Globus pallidus (tissue), 1 donor: ENCODE measurements at regions not wholly inside any gene's neighbourhood (a gene's known extent, or its start where the extent isn't known, plus 50 kb on each side); places are given as distances from the start of the nearest gene placed in this dataset.
"Not testable (repeated sequence)": the region's sequence is repeated elsewhere in the genome, so short reads cannot be mapped to it uniquely, and the experiment has no call there.

Experiments
- DNase-seq: peaks from one replicate; pipeline ENCODE4 v3.0.0-alpha.2; 2015; ENCODE audit warnings: low spot score

- no peak for DNase-seq
Measured at GRCh38 chr12:17215759-17216570, 610.0 kb upstream of the LMO3 start.

- no peak for DNase-seq
Measured at GRCh38 chr12:17214929-17215328, 609.0 kb upstream of the LMO3 start.

DNA sequence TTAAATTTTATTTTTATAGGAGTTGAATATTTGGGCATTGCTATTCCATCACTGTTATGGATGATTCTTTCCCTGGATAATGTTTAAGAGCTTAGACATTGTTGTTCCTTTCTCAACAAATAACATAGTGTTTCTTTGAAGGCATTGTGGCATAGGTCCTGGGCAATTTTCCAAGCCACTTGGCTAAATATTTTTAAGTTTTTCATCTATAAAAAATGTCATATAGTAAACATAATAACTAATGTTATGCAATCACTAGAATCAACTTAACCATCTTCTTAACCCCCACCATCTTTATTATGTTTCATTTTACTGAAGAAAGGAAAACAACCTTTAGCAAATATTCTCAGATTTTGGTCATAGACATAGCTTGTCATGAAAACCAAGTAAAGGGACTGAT, 600.6 kb upstream of the LMO3 start:
- no peak for DNase-seq

- DNase-seq = no peak
Measured at GRCh38 chr12:17204289-17205054, 598.5 kb upstream of the LMO3 start.

- no peak for DNase-seq
Measured at GRCh38 chr12:17203497-17203896, 597.5 kb upstream of the LMO3 start.

DNA sequence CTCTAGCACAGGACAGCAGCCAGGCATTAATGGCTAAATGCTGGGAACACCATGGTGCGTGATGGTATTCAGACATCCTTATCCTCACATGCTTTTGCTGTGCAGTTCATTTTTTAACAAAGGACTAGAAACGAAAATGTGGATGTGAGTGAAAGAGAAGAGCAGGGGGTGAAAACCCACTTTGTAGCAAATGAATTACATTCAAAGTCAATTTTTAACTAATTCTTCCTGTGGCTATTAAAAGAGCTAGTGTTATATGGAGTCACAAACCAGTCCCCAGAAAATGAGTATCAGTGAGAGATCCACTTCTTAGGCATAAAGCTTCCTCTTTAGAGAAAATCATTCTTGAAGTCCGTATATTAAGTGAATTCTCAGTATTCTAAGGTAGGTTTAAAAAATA, 592.0 kb upstream of the LMO3 start:
- DNase-seq = no peak

DNA sequence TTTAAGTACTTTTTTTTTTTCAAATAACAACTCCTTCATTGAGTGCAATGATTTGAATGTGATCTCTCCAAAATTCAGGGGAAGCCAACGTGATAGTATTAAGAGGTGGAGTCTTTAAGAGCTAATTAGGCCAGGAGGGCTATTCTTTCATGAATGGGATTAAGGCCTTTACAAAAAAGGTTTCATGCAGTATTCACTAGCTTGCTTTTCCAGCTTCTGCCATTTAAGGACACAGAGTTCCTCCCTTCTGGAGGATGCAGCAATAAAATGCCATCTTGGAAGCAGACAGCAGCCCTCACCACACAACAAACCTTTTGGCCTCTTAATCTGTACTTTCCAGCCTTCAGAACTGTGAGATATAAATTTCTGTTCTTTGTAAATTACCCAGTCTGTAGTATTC, 586.8 kb upstream of the LMO3 start:
- DNase-seq = no peak

DNA sequence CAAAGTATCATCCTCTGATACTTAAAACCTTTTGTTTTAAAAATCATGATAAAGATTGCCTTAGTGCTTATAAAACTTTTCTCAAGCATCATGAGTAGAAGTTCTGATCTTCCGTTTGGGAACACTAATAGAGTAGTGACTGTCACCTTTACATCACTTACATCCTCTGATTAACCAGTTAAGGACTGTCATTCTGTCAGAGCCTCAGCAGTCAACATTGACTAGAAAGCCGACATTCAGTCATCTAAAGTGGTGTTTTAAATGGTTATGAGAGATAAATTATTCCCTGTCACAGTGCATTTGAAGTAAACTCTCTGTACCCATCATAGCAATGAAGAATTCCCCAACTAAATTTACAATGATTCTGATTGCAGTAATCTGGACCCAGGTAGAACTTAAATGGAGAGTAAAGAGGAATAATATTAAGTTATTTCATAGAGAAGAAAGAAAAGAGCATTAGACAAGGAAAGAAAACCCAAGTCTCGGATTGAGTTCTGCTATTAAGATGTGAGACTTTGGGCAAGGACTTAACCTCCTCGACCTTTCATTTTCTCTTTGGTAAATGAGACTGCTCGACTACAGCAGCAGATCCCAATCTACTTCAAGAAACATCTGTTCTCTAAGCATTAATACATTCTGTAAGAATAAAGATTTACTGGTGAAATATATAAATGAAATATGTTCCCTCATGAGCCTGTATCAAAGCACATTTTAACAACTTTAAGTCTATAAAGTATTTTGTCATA, 563.9 kb upstream of the LMO3 start:
- DNase-seq = no peak

DNA sequence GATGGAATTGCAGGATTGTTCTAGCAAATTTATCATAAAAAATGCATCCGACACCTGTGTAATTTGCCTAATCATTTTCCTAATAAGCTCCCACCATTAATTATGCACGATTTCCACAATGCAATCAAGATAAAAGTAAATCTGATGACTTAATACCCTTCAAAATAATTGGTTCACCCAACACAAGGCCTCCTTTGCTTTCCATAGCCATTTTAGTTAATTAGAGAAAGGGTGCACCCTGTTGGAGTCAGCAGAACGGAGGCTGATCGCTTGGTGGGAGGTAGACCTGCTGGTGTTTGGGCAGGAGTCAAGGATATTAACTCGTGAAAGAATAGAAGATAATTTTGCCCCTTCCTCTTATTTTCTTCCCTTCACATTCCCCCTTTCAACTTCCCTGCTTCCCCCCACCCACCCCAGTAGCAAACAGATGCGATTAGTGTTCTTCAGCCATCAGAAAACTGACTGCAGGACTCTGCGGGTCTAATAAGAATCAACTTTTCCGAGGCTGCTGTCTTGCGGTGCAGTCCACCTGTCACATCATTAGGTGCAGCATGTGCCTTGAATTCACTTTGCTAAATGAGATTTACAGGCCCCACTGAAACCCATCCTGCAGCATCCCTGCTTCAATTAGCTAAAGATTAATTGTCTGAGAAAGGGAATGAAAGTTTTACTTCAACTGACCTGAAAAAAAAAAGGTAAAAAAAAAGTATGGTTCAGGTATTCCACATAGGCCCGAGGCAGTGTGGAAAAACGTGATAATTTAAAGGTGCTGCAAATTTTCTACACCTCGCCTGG, 553.7 kb upstream of the LMO3 start:
- DNase-seq = no peak

DNA sequence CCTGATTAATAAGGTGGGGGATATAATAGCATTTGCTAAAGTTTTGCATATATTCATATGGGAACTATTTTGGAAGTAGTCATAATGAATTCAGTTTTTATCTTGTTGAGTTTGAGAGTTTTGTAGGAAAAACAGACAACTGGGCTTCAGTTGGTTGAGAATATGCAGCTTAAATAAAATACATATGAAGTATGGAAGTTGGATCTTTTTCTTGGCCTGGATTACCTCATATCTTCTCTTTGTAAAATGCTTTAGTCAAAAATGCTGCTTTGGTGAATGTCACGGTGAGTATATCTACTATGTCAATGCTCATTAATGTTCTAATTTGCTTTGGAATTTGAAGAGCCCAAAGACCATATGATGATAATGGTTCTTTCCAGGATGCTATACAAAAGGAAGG, 552.2 kb upstream of the LMO3 start:
- DNase-seq = no peak

- DNase-seq = no peak
Measured at GRCh38 chr12:17151917-17152316, 546.0 kb upstream of the LMO3 start.

- DNase-seq = no peak
Measured at GRCh38 chr12:17148706-17149105, 542.7 kb upstream of the LMO3 start.

DNA sequence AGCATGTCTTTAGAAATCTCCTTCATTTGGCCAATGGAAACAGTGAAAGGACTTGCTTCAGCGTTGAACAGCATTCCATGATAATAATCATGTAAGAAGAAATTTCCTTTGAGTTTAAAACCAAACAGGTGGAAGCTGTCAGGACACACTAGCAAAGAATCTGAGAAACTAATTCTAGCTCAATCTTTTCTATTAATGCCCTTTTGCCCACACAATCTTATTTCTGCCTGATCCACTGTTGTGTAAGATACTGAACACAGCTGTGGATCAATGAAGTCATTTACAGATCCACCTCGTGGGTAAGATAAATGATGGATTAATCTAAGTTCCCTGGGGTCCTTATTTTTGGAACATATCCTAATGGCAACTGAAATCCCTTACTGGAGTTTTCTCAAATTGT, 536.9 kb upstream of the LMO3 start:
- DNase-seq = no peak

- DNase-seq = no peak
Measured at GRCh38 chr12:17139931-17140330, 534.0 kb upstream of the LMO3 start.

DNA sequence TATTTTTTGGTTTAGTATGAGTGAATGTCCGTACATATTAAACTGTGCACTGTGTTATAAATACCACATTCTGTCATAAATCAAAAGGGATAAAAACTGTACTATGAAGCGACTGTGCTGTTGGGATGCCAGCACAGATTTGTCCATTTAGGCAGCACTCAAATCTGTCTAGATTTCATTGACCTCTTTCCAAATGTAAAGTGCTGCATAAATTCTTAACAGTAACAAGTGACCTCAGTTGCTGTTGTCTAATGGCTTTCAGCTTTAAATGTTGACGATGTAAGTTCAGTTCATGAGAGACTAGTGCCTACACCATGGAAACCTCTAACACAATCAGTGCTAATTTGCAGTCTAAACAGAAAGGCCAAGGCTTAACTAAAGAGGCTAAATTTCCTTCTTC, 531.4 kb upstream of the LMO3 start:
- DNase-seq = no peak

GRCh38 chr12:17134315-17134714, 528.4 kb upstream of the LMO3 start:
- no peak for DNase-seq

- no peak for DNase-seq
Measured at GRCh38 chr12:17132336-17132735, 526.4 kb upstream of the LMO3 start.

DNA sequence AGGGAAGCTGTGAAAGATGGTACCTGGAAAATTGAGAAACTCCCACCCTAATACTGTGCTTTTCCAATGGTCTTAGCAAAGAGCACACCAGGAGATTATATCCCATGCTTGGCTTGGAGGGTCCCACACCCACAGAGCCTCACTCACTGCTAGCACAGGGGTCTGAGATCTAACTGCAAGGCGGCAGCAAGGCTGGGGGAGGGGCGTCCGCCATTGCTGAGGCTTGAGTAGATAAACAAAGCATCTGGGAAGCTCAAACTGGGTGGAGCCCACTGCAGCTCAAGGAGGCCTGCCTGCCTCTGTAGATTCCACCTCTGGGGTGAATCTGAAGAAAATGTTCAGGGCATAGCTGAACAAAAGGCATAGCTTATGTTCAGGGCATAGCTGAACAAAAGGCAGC, 510.6 kb upstream of the LMO3 start:
- DNase-seq = not testable (repeated sequence)

- no peak for DNase-seq
Measured at GRCh38 chr12:17110316-17110715, 504.4 kb upstream of the LMO3 start.

- no peak for DNase-seq
Measured at GRCh38 chr12:17108877-17109541, 503.0 kb upstream of the LMO3 start.

DNA sequence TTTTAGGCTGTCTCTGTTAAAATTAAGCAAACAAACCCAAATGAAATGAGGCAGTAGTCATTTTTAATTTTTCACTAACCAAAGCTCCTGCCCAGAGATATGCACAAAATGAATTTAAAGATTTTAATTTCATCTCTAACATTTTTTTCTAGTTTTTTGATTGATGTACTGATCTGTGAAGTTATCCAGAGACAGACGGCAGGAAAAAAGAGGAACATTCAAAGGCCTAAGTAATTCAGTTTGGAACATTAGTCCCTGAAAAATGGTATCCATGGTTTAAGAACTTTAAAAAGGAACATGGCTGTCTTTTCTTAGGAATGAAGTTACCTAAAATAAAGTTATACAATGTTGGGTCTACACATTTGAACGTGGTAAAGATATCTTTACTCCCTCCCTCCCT, 498.8 kb upstream of the LMO3 start:
- no peak for DNase-seq
